Calu3 (cell line): ENCODE measurements at regions not wholly inside any gene's neighbourhood (a gene's known extent, or its start where the extent isn't known, plus 50 kb on each side); places are given as distances from the start of the nearest gene placed in this dataset.

Experiments used
- BruUV-seq: library from RNA; stranded (reverse); fragments of 400-500 nt; replicated peaks from 2 replicates; lab custom pipeline; 2021; lab: Mats Ljungman, UMichigan
- CTCF ChIA-PET: fragments of 300-600 bp; sonication (Branson Sonifier 250); formaldehyde crosslinking; loops from one replicate; lab custom pipeline; 2022; ENCODE audit warnings: antibody characterized with exemption; lab: Charles Lee
- DNase-seq: peaks from one replicate; pipeline ENCODE4 v3.0.0; 2022
- H3K27ac Mint-ChIP-seq: one replicate; pipeline ENCODE4 v1.8.0; 2022; ENCODE audit warnings: mixed read lengths; ENCODE audit not compliant: unreplicated experiment
- H3K27me3 Mint-ChIP-seq: one replicate; pipeline ENCODE4 v1.8.0; 2022; ENCODE audit warnings: mixed read lengths; ENCODE audit not compliant: unreplicated experiment
- H3K36me3 Mint-ChIP-seq: one replicate; pipeline ENCODE4 v1.8.0; 2022; ENCODE audit warnings: mild to moderate bottlenecking, moderate library complexity, mixed read lengths; ENCODE audit not compliant: insufficient read depth, unreplicated experiment
- H3K4me1 Mint-ChIP-seq: one replicate; pipeline ENCODE4 v1.8.0; 2022; ENCODE audit warnings: mild to moderate bottlenecking, low read depth, mixed read lengths; ENCODE audit not compliant: unreplicated experiment
- H3K4me3 Mint-ChIP-seq: one replicate; pipeline ENCODE4 v1.8.0; 2022; ENCODE audit warnings: mild to moderate bottlenecking, low read depth, moderate library complexity, mixed read lengths; ENCODE audit not compliant: unreplicated experiment
- H3K9me3 Mint-ChIP-seq: one replicate; pipeline ENCODE4 v1.8.0; 2022; ENCODE audit warnings: low read depth, mixed read lengths; ENCODE audit not compliant: unreplicated experiment
- intact Hi-C: fragments of 100-400 bp; cut with micrococcal nuclease; formaldehyde crosslinking; loops from one replicate; pipeline ENCODE4 v1.10.0; 2022; ENCODE audit not compliant: unreplicated experiment
- TF ChIP-seq, protein P1 (sequence below): fragments of 200-600 bp; IDR thresholded peaks from one replicate; pipeline ENCODE4 v1.8.0; 2022; ENCODE audit warnings: antibody characterized with exemption; ENCODE audit not compliant: unreplicated experiment

DNA sequence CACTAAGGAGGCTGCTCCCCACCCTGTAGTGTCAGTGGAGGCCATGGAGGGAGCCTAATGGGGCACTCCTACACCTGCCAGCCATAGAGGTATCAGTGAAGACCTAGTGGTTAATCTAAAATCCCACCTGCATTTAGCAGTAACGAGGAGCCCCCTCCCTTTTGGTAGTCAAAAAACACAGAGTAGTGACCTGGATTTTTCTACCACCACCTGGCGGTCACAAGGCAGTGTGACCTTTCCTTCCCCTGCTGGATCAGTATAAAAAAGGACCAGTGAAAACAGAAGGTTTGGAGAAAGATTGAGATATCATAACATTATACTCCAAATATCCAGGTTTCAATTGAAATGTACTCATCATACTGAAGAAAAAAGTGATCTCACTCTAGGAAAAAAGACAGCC lies 241.2 kb downstream of the PYDC2 start:
- Mint-ChIP-seq H3K27ac (no peak overlapping the region), H3K9me3 (peaks cover 3% of the 10 kb centered on the region), H3K36me3 (no peaks in the 10 kb centered on the region), H3K4me1 (no peaks in the 10 kb centered on the region), H3K27me3 (no peaks in the 10 kb centered on the region), H3K4me3 (no peak overlapping the region)
- CTCF ChIA-PET: no interaction called here
- TF ChIP-seq, protein P1, sequence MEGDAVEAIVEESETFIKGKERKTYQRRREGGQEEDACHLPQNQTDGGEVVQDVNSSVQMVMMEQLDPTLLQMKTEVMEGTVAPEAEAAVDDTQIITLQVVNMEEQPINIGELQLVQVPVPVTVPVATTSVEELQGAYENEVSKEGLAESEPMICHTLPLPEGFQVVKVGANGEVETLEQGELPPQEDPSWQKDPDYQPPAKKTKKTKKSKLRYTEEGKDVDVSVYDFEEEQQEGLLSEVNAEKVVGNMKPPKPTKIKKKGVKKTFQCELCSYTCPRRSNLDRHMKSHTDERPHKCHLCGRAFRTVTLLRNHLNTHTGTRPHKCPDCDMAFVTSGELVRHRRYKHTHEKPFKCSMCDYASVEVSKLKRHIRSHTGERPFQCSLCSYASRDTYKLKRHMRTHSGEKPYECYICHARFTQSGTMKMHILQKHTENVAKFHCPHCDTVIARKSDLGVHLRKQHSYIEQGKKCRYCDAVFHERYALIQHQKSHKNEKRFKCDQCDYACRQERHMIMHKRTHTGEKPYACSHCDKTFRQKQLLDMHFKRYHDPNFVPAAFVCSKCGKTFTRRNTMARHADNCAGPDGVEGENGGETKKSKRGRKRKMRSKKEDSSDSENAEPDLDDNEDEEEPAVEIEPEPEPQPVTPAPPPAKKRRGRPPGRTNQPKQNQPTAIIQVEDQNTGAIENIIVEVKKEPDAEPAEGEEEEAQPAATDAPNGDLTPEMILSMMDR: no peak
- no TSS peak for BruUV-seq
- DNase-seq: no peak
- intact Hi-C loops: no loop called here

DNA sequence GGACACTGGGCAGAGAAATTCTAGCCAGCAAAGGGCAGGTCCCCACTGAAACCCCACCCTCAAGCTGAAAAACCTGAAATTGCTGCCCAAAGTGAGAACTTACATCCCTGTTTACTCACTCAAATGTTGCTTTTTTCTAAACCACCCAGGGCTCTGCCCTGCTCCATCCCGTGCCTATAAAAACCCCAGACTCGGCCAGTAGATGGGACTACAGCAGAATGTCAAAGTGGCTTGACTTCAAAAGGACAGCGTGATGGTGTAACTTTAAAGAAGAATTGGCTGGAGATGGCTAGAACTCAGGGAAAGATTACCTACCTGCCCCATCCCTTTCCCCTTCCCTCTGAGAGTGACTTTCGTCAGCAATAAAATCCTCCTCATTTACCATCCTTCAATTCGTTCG lies 246.9 kb downstream of the PYDC2 start:
- H3K36me3 Mint-ChIP-seq: no peaks in the 10 kb centered on the region
- intact Hi-C loops: no loop called here
- CTCF ChIA-PET: no interaction called here
- no TSS peak for BruUV-seq
- no peaks in the 10 kb centered on the region for H3K9me3 Mint-ChIP-seq
- TF ChIP-seq, protein P1: no peak
- H3K4me3 Mint-ChIP-seq: no peak overlapping the region
- no peak for DNase-seq
- no peaks in the 10 kb centered on the region for H3K4me1 Mint-ChIP-seq
- no peak overlapping the region for H3K27ac Mint-ChIP-seq
- H3K27me3 Mint-ChIP-seq: no peaks in the 10 kb centered on the region

DNA sequence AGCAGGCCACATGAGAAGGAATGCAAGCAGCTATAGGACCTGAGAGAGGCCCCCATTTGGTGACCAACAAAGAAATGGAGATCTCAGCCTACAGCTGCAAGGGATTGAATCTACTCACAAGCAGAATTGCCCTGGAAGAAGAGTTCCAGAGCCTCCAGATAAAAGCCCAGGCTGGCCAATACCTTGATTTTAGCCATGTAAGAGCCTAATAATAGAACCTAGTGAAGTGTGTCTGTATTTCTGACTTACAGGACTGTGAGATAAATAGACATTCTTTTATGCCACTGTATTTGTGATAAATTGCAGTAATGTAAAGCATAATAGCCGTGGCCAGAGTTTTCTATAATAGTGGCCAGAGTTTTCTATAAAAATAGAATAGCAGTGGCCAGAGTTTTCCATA lies 254.6 kb downstream of the PYDC2 start:
- H3K9me3 Mint-ChIP-seq: no peaks in the 10 kb centered on the region
- no TSS peak for BruUV-seq
- H3K27me3 Mint-ChIP-seq: no peaks in the 10 kb centered on the region
- H3K4me3 Mint-ChIP-seq: no peak overlapping the region
- intact Hi-C loops: no loop called here
- no peak for DNase-seq
- no peak overlapping the region for H3K27ac Mint-ChIP-seq
- H3K4me1 Mint-ChIP-seq: no peaks in the 10 kb centered on the region
- TF ChIP-seq, protein P1: no peak
- CTCF ChIA-PET: interaction anchor here (0.9 kb wide), 1 partner anchor 26 kb away, joined by 4 read pairs; no protein-coding TSS in a partner anchor
- H3K36me3 Mint-ChIP-seq: no peaks in the 10 kb centered on the region

DNA sequence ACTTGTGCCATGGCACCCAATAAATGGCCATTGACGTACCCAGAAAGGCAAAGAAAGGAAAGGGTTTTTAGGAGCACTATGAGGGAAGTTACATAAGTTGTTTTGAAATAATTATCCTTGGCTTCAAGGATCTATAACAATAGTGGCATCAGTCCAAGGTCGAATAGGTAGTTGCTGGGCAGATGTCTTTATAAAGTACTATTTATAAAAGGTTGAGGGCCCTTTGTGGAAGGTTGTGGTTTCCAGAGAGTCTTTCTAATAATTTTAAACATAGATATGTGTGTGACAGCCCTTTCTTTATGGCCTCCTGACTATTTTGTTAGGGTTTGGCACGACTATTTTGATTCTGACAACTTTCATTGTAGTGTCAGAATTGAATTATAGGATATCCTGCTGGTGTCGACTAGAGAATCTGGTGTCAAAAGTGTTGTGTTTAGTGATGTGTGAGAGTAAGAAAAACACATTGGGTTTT lies 260.5 kb downstream of the PYDC2 start:
- Mint-ChIP-seq H3K36me3 (no peaks in the 10 kb centered on the region), H3K4me3 (no peak overlapping the region), H3K27ac (no peak overlapping the region), H3K27me3 (no peaks in the 10 kb centered on the region), H3K4me1 (no peaks in the 10 kb centered on the region), H3K9me3 (no peaks in the 10 kb centered on the region)
- intact Hi-C loops: no loop called here
- no peak for DNase-seq
- CTCF ChIA-PET: no interaction called here
- TF ChIP-seq, protein P1: no peak
- no TSS peak for BruUV-seq
